ENCODE measurements at regions not wholly inside any gene's neighbourhood (a gene's known extent, or its start where the extent isn't known, plus 50 kb on each side); places are given as distances from the start of the nearest gene placed in this dataset.
A peak's percentile ranks its signal among the peaks of the same experiment; 100 is the strongest.

GRCh38 chr1:234533975-234534876 is 55.2 kb upstream of the TARBP1 start:
- H3K27me3 ChIP-seq (ENCODE audit: control insufficient read depth, insufficient read depth, low read length): no peaks in the 10 kb centered on the region
- FAIRE-seq: no peak

GRCh38 chr1:234533034-234533891 is 54.3 kb upstream of the TARBP1 start:
- FAIRE-seq: peak; percentile 99
- no peak overlapping the region for H3K4me3 ChIP-seq (ENCODE audit: low read depth, low read length)
- H3K27me3 ChIP-seq (ENCODE audit: control insufficient read depth, insufficient read depth, low read length): no peaks in the 10 kb centered on the region
- TF ChIP-seq, protein P1, sequence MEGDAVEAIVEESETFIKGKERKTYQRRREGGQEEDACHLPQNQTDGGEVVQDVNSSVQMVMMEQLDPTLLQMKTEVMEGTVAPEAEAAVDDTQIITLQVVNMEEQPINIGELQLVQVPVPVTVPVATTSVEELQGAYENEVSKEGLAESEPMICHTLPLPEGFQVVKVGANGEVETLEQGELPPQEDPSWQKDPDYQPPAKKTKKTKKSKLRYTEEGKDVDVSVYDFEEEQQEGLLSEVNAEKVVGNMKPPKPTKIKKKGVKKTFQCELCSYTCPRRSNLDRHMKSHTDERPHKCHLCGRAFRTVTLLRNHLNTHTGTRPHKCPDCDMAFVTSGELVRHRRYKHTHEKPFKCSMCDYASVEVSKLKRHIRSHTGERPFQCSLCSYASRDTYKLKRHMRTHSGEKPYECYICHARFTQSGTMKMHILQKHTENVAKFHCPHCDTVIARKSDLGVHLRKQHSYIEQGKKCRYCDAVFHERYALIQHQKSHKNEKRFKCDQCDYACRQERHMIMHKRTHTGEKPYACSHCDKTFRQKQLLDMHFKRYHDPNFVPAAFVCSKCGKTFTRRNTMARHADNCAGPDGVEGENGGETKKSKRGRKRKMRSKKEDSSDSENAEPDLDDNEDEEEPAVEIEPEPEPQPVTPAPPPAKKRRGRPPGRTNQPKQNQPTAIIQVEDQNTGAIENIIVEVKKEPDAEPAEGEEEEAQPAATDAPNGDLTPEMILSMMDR (IDR thresholded peaks at IDR 0.05; ENCODE audit: insufficient read depth, low read length, severe bottlenecking): no peak
- no peaks in the 10 kb centered on the region for H3K36me3 ChIP-seq (ENCODE audit: control insufficient read depth, insufficient read depth, low read length)
- DNase-seq (ENCODE audit: low read depth): peak; percentile 100

More at GRCh38 chr1:234533975-234534876, 55.2 kb upstream of the TARBP1 start:
- TF ChIP-seq, protein P1 (IDR thresholded peaks at IDR 0.05; ENCODE audit: insufficient read depth, low read length, severe bottlenecking): no peak
- Histone ChIP-seq H3K4me3 (ENCODE audit: low read depth, low read length) (no peak overlapping the region), H3K36me3 (ENCODE audit: control insufficient read depth, insufficient read depth, low read length) (no peaks in the 10 kb centered on the region)
- peak; percentile 75 for DNase-seq (ENCODE audit: low read depth)

DNA sequence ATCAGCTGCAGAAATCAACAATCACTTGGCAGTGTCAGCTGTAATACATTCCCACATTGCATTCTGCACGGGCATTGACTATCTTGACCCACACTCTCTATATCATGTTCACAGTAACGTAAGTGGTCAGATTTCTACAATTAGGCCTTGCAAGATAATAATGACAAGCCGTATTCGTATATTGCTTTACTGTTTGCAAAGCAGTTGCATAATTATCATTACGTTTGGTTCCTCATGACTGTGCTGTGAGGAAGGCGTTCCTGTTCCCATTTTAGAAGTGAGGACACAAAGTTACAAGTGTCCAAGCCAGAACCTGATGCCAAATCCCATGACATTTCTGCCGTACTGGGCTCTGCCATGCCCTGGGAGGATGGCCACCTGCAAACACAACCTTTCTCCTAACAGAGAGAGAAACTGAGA is 53.5 kb upstream of the TARBP1 start:
- DNase-seq (ENCODE audit: low read depth) (peak; percentile 78), FAIRE-seq (no peak)

GRCh38 chr1:234531151-234531635 is 52.2 kb upstream of the TARBP1 start:
- TF ChIP-seq, protein P1 (IDR thresholded peaks at IDR 0.05; ENCODE audit: insufficient read depth, low read length, severe bottlenecking): no peak
- no peaks in the 10 kb centered on the region for H3K36me3 ChIP-seq (ENCODE audit: control insufficient read depth, insufficient read depth, low read length)
- no peaks in the 10 kb centered on the region for H3K27me3 ChIP-seq (ENCODE audit: control insufficient read depth, insufficient read depth, low read length)
- FAIRE-seq (no peak), DNase-seq (ENCODE audit: low read depth) (no peak)
- H3K4me3 ChIP-seq (ENCODE audit: low read depth, low read length): no peak overlapping the region

More for the DNA sequence above, 53.5 kb upstream of the TARBP1 start:
- H3K27me3 ChIP-seq (ENCODE audit: control insufficient read depth, insufficient read depth, low read length): no peaks in the 10 kb centered on the region
- H3K36me3 ChIP-seq (ENCODE audit: control insufficient read depth, insufficient read depth, low read length): no peaks in the 10 kb centered on the region
- no peak overlapping the region for H3K4me3 ChIP-seq (ENCODE audit: low read depth, low read length)
- TF ChIP-seq, protein P1 (IDR thresholded peaks at IDR 0.05; ENCODE audit: insufficient read depth, low read length, severe bottlenecking): no peak

- H3K36me3 ChIP-seq (ENCODE audit: control insufficient read depth, insufficient read depth, low read length): no peaks in the 10 kb centered on the region
- TF ChIP-seq, protein P1 (IDR thresholded peaks at IDR 0.05; ENCODE audit: insufficient read depth, low read length, severe bottlenecking): no peak
- DNase-seq (ENCODE audit: low read depth) (no peak), FAIRE-seq (no peak)
- no peak overlapping the region for H3K4me3 ChIP-seq (ENCODE audit: low read depth, low read length)
- H3K27me3 ChIP-seq (ENCODE audit: control insufficient read depth, insufficient read depth, low read length): no peaks in the 10 kb centered on the region
Measured at GRCh38 chr1:234530672-234531071, 51.7 kb upstream of the TARBP1 start.

Measured in bronchial epithelial cell (primary cell).